CD4-positive, CD25-positive, alpha-beta regulatory T cell (primary cell): ENCODE measurements at regions not wholly inside any gene's neighbourhood (a gene's known extent, or its start where the extent isn't known, plus 50 kb on each side); places are given as distances from the start of the nearest gene placed in this dataset.
"Not testable (repeated sequence)": the region's sequence is repeated elsewhere in the genome, so short reads cannot be mapped to it uniquely, and the experiment has no call there.

Source experiments
- ATAC-seq, 2 donors: fragments of 150-1000 bp; cut with Tn5 transposase; one replicate each; pipeline ENCODE4 v1.10.0; 2021; ENCODE audit warnings: low read depth in 2 of 2, moderate number of reproducible peaks in 2 of 2, moderate library complexity in 1 of 2
- DNase-seq, 3 donors: peaks; one replicate each; pipeline versions ENCODE4 v3.0.0 to v3.0.0-alpha.2; 2012 to 2022; ENCODE audit warnings: mixed read lengths in 1 of 3
- H3K27ac ChIP-seq: one replicate; pipeline ENCODE4 v1.7.0; 2013; ENCODE audit warnings: mild to moderate bottlenecking, low read length; ENCODE audit not compliant: insufficient read depth, poor library complexity, severe bottlenecking
- H3K27me3 ChIP-seq: one replicate; pipeline ENCODE4 v1.7.0; 2013; ENCODE audit warnings: low read length; ENCODE audit not compliant: control insufficient read depth, insufficient read depth
- H3K36me3 ChIP-seq: one replicate; pipeline ENCODE4 v1.7.0; 2013; ENCODE audit warnings: mild to moderate bottlenecking, low read length, moderate library complexity; ENCODE audit not compliant: control insufficient read depth, insufficient read depth
- H3K4me1 ChIP-seq: 2 replicates; pipeline ENCODE4 v1.7.0; 2013; ENCODE audit warnings: mild to moderate bottlenecking, low read length; ENCODE audit not compliant: insufficient read depth, control insufficient read depth, poor library complexity, severe bottlenecking
- H3K4me3 ChIP-seq: one replicate; pipeline ENCODE4 v1.7.0; 2013; ENCODE audit warnings: low read depth, mild to moderate bottlenecking, low read length, moderate library complexity
- H3K9me3 ChIP-seq, 2 experiments: 1 replicate in 1 of 2; 2 replicates in 1 of 2; pipeline ENCODE4 v1.7.0; 2013; ENCODE audit warnings: low read length in 2 of 2, mild to moderate bottlenecking in 1 of 2, moderate library complexity in 1 of 2; ENCODE audit not compliant: control insufficient read depth in 2 of 2
- H3K27ac Mint-ChIP-seq, 3 donors: one replicate each; pipeline ENCODE4 v1.8.0; 2020 to 2022; ENCODE audit warnings: mild to moderate bottlenecking in 3 of 3, mixed read lengths in 3 of 3, moderate library complexity in 2 of 3
- H3K27me3 Mint-ChIP-seq: one replicate; pipeline ENCODE4 v1.8.0; 2022; ENCODE audit warnings: mild to moderate bottlenecking, mixed read lengths
- H3K36me3 Mint-ChIP-seq: one replicate; pipeline ENCODE4 v1.8.0; 2020; ENCODE audit warnings: mixed read lengths
- H3K4me1 Mint-ChIP-seq, 4 donors: one replicate each; pipeline ENCODE4 v1.8.0; 2020 to 2022; ENCODE audit warnings: mixed read lengths in 4 of 4, mild to moderate bottlenecking in 1 of 4
- H3K4me3 Mint-ChIP-seq, 4 donors: one replicate each; pipeline ENCODE4 v1.8.0; 2020 to 2022; ENCODE audit warnings: mild to moderate bottlenecking in 4 of 4, mixed read lengths in 4 of 4, moderate library complexity in 3 of 4
- H3K9me3 Mint-ChIP-seq, 7 donors: one replicate each; pipeline ENCODE4 v1.8.0; 2020 to 2022; ENCODE audit warnings: mixed read lengths in 7 of 7, mild to moderate bottlenecking in 3 of 7, moderate library complexity in 2 of 7

- H3K27me3 Mint-ChIP-seq: no peaks in the 10 kb centered on the region
- H3K36me3 Mint-ChIP-seq: peaks cover 5% of the 10 kb centered on the region
- H3K9me3 Mint-ChIP-seq: peaks cover 0 to 12% (median 2%) of the 10 kb centered on the region in 7 donors
- DNase-seq (no peak), ATAC-seq (no peak)
- Histone ChIP-seq H3K27ac (no peak overlapping the region), H3K4me1 (peaks cover 3% of the 10 kb centered on the region), H3K27me3 (no peaks in the 10 kb centered on the region), H3K36me3 (no peaks in the 10 kb centered on the region), H3K4me3 (no peak overlapping the region), H3K9me3 (peaks cover 0 to 9% of the 10 kb centered on the region in 2 experiments)
- no peak overlapping the region for H3K4me3 Mint-ChIP-seq
- H3K4me1 Mint-ChIP-seq: peaks cover 4 to 11% (median 4%) of the 10 kb centered on the region in 4 donors
- no peak overlapping the region for H3K27ac Mint-ChIP-seq
These were observed 439.1 kb downstream of the XYLT1 start for GRCh38 chr16:17031484-17032268.

GRCh38 chr16:17032332-17032731 lies 438.4 kb downstream of the XYLT1 start:
- DNase-seq (no peak), ATAC-seq (no peak)
- Mint-ChIP-seq H3K27ac (no peak overlapping the region), H3K4me1 (peaks cover 0 to 5% (median 0%) of the 10 kb centered on the region in 4 donors), H3K27me3 (no peaks in the 10 kb centered on the region), H3K4me3 (no peak overlapping the region), H3K9me3 (peaks cover 0 to 12% (median 2%) of the 10 kb centered on the region in 7 donors), H3K36me3 (peaks cover 5% of the 10 kb centered on the region)
- H3K27ac ChIP-seq: no peak overlapping the region
- no peak overlapping the region for H3K4me3 ChIP-seq
- no peaks in the 10 kb centered on the region for H3K36me3 ChIP-seq
- H3K9me3 ChIP-seq: peaks cover 0 to 9% of the 10 kb centered on the region in 2 experiments
- H3K4me1 ChIP-seq: no peaks in the 10 kb centered on the region
- H3K27me3 ChIP-seq: no peaks in the 10 kb centered on the region

GRCh38 chr16:17034477-17035252 lies 436.1 kb downstream of the XYLT1 start:
- Histone ChIP-seq H3K36me3 (no peaks in the 10 kb centered on the region), H3K27ac (no peak overlapping the region), H3K27me3 (no peaks in the 10 kb centered on the region), H3K4me3 (no peak overlapping the region), H3K9me3 (peaks cover 0 to 5% of the 10 kb centered on the region in 2 experiments), H3K4me1 (no peaks in the 10 kb centered on the region)
- no peaks in the 10 kb centered on the region for H3K4me1 Mint-ChIP-seq
- no peak overlapping the region for H3K4me3 Mint-ChIP-seq
- no peak overlapping the region for H3K27ac Mint-ChIP-seq
- ATAC-seq (no peak), DNase-seq (no peak)
- H3K36me3 Mint-ChIP-seq: no peaks in the 10 kb centered on the region
- no peaks in the 10 kb centered on the region for H3K27me3 Mint-ChIP-seq
- H3K9me3 Mint-ChIP-seq: peaks cover 0 to 8% (median 2%) of the 10 kb centered on the region in 7 donors

- no peak overlapping the region for H3K4me3 Mint-ChIP-seq
- ATAC-seq (no peak), DNase-seq (no peak)
- H3K4me1 Mint-ChIP-seq: no peaks in the 10 kb centered on the region
- H3K9me3 ChIP-seq: no peaks in the 10 kb centered on the region
- no peak overlapping the region for H3K27ac Mint-ChIP-seq
- no peaks in the 10 kb centered on the region for H3K36me3 Mint-ChIP-seq
- peaks cover 0 to 2% (median 0%) of the 10 kb centered on the region in 7 donors for H3K9me3 Mint-ChIP-seq
- H3K27ac ChIP-seq: no peak overlapping the region
- H3K36me3 ChIP-seq: no peaks in the 10 kb centered on the region
- H3K4me3 ChIP-seq: no peak overlapping the region
- H3K27me3 ChIP-seq: no peaks in the 10 kb centered on the region
- no peaks in the 10 kb centered on the region for H3K27me3 Mint-ChIP-seq
- H3K4me1 ChIP-seq: no peaks in the 10 kb centered on the region
These were observed 433.3 kb downstream of the XYLT1 start for GRCh38 chr16:17037499-17037898.

GRCh38 chr16:17038415-17038814 lies 432.3 kb downstream of the XYLT1 start:
- DNase-seq (no peak), ATAC-seq (no peak)
- Histone ChIP-seq H3K9me3 (no peaks in the 10 kb centered on the region), H3K36me3 (no peaks in the 10 kb centered on the region), H3K4me1 (no peaks in the 10 kb centered on the region), H3K27ac (no peak overlapping the region), H3K4me3 (no peak overlapping the region), H3K27me3 (no peaks in the 10 kb centered on the region)
- peaks cover 0 to 2% (median 0%) of the 10 kb centered on the region in 7 donors for H3K9me3 Mint-ChIP-seq
- H3K36me3 Mint-ChIP-seq: no peaks in the 10 kb centered on the region
- H3K27me3 Mint-ChIP-seq: no peaks in the 10 kb centered on the region
- H3K4me1 Mint-ChIP-seq: no peaks in the 10 kb centered on the region
- no peak overlapping the region for H3K27ac Mint-ChIP-seq
- no peak overlapping the region for H3K4me3 Mint-ChIP-seq

- not testable (repeated sequence) for H3K27ac ChIP-seq, H3K4me3 ChIP-seq, DNase-seq, H3K4me1 Mint-ChIP-seq, ATAC-seq, H3K36me3 Mint-ChIP-seq, H3K27ac Mint-ChIP-seq, H3K27me3 Mint-ChIP-seq, H3K36me3 ChIP-seq, H3K27me3 ChIP-seq, H3K4me3 Mint-ChIP-seq, H3K9me3 ChIP-seq, H3K4me1 ChIP-seq
- H3K9me3 Mint-ChIP-seq: peaks cover 3 to 16% (median 6%) of the 10 kb centered on the region in 7 donors
These were observed 421.7 kb downstream of the XYLT1 start for GRCh38 chr16:17049109-17049508.

GRCh38 chr16:17050468-17050867 lies 420.3 kb downstream of the XYLT1 start:
- no peak overlapping the region for H3K27ac ChIP-seq
- no peak for DNase-seq
- peaks cover 3 to 16% (median 6%) of the 10 kb centered on the region in 7 donors for H3K9me3 Mint-ChIP-seq
- peaks cover 4% of the 10 kb centered on the region for H3K27me3 Mint-ChIP-seq
- no peak overlapping the region for H3K4me3 Mint-ChIP-seq
- no peak for ATAC-seq
- H3K36me3 Mint-ChIP-seq: peaks cover 6% of the 10 kb centered on the region
- no peaks in the 10 kb centered on the region for H3K4me1 Mint-ChIP-seq
- no peak overlapping the region for H3K4me3 ChIP-seq
- peaks cover 0 to 2% of the 10 kb centered on the region in 2 experiments for H3K9me3 ChIP-seq
- H3K27me3 ChIP-seq: no peaks in the 10 kb centered on the region
- no peaks in the 10 kb centered on the region for H3K36me3 ChIP-seq
- no peaks in the 10 kb centered on the region for H3K4me1 ChIP-seq
- H3K27ac Mint-ChIP-seq: no peak overlapping the region
